GM10248 (cell line): ENCODE measurements at regions not wholly inside any gene's neighbourhood (a gene's known extent, or its start where the extent isn't known, plus 50 kb on each side); places are given as distances from the start of the nearest gene placed in this dataset.
"Not testable (repeated sequence)": the region's sequence is repeated elsewhere in the genome, so short reads cannot be mapped to it uniquely, and the experiment has no call there.

Source experiments
- CTCF ChIA-PET: fragments of 300-600 bp; sonication (Branson Sonifier 250); formaldehyde crosslinking; extraction: SDS; loops from one replicate; lab custom pipeline; 2021; ENCODE audit warnings: antibody characterized with exemption; lab: Yijun Ruan, JAX
- POLR2A ChIA-PET: fragments of 350-650 bp; sonication (Branson Sonifier 250); formaldehyde crosslinking; extraction: SDS; loops from one replicate; lab custom pipeline; 2020; ENCODE audit warnings: antibody characterized with exemption; lab: Yijun Ruan, JAX
- DNase-seq: peaks from one replicate; pipeline ENCODE4 v3.0.0; 2012; ENCODE audit errors: extremely low spot score
- TF ChIP-seq, protein P1 (sequence below): IDR thresholded peaks from 2 replicates; pipeline ENCODE4 v1.5.1; 2012; ENCODE audit warnings: mild to moderate bottlenecking, low read depth; ENCODE audit errors: extremely low read depth, missing control alignments, control extremely low read depth

DNA sequence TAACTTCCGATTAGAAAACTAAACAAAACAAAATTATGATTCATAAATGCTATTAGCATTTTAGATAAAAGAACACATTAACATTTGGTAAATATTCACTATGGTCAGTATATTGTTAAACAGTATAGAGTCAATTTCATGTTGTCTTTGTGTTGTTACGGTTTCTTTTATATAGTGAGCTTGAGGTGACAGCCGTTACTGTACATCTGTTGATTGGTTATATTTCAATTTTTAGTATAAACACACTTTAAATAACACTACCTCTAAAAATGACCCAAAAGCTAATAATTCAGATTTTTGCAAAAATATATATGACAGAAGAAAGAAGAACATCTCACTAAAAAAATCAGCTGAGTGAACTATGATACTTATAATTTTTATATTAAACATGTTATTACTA, 249.0 kb upstream of the LUZP2 start:
- ChIA-PET POLR2A (no interaction called here), CTCF (interaction anchor here (1.6 kb wide), 1 partner anchor 10 kb away, joined by 5 read pairs; no protein-coding TSS in a partner anchor)
- TF ChIP-seq, protein P1, sequence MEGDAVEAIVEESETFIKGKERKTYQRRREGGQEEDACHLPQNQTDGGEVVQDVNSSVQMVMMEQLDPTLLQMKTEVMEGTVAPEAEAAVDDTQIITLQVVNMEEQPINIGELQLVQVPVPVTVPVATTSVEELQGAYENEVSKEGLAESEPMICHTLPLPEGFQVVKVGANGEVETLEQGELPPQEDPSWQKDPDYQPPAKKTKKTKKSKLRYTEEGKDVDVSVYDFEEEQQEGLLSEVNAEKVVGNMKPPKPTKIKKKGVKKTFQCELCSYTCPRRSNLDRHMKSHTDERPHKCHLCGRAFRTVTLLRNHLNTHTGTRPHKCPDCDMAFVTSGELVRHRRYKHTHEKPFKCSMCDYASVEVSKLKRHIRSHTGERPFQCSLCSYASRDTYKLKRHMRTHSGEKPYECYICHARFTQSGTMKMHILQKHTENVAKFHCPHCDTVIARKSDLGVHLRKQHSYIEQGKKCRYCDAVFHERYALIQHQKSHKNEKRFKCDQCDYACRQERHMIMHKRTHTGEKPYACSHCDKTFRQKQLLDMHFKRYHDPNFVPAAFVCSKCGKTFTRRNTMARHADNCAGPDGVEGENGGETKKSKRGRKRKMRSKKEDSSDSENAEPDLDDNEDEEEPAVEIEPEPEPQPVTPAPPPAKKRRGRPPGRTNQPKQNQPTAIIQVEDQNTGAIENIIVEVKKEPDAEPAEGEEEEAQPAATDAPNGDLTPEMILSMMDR = no peak
- DNase-seq = no peak

DNA sequence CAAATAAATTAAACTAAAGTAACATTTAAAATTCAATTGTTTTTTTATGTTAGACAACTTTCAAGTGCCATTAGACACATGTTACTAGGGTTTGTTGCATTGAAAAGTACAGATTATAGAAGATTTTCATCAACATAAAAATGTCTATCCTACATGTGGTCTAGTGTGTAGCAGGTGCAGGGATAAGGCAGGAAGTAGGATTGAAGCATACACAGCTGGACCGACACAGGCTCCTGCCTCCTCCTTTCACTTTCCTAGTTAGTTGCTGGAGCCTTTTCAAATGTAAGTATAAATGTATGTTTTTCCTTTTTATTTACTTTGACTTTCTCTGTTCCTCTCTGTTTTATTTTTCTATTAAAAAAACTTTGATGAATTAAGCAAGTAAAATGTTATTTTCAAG, 246.9 kb upstream of the LUZP2 start:
- CTCF ChIA-PET = no interaction called here
- no peak for DNase-seq
- TF ChIP-seq, protein P1 = no peak
- POLR2A ChIA-PET = no interaction called here

DNA sequence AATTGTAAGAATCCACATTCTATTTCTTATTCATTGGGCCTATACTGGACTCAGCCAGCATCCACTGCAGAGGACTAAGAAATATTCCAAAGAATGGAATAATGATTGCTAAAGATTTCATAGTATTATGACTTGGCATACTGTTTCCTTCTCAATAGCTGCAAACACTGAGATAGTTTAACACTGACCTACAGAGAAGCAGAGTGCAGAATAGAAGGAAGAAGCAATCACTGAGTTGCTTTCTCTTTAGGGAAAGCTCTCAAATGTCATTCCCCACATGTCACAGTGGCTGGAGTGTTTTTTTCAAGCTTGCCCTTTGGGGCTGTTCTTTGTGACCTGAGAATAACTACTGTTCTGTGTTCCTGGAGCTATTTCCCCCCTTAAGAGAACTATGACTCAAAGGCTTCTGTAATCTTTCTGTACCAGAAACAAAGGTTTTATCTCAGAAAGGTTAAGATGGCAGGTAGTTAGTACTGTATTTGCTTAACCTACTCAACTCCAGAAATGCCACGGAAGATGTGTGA, 243.6 kb upstream of the LUZP2 start:
- POLR2A ChIA-PET = no interaction called here
- DNase-seq = no peak
- CTCF ChIA-PET = interaction anchor here (1.0 kb wide), 1 partner anchor 17 kb away, joined by 3 read pairs; no protein-coding TSS in a partner anchor
- TF ChIP-seq, protein P1 = no peak

DNA sequence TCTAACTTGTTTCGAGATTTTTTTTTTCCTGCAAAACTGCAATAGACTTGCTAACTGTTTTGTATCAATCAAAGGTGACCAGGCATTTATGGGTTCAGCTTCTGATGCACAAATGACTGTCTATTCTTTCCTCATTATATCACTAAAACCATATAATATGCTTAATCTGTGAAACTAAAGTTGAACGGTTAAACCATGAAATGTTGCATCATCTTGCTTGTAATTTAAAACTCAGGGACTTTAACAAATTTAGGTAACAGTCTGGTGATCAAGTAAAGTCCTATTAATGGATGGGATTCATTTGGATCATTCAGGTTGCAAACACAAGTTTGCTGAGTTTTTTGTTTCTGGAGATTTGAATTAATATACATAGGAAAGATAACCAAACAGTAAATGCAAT, 232.0 kb upstream of the LUZP2 start:
- TF ChIP-seq, protein P1 = no peak
- DNase-seq = no peak
- CTCF ChIA-PET = interaction anchor here (1.8 kb wide), 1 partner anchor 10 kb away, joined by 3 read pairs; no protein-coding TSS in a partner anchor
- POLR2A ChIA-PET = no interaction called here

DNA sequence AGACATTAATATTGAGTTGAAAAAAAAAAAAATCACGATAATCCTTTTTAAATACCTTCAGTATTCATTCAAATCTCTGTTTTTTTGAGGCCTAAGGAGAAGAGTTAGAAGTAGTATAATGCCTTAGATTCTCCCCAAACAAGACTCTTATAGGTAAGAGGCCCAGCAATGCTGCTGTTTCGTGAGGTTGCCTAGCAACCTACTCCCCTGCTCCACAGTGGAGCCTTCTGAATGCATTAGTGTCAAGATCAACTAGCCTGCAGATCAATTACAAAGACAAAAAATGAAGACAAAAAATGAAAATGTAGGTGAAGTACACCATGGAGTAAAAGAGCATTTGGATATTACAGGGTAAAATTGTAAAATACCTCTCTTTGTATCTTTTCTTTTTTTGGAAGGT, 229.8 kb upstream of the LUZP2 start:
- POLR2A ChIA-PET = no interaction called here
- CTCF ChIA-PET = no interaction called here
- TF ChIP-seq, protein P1 = no peak
- DNase-seq = no peak

DNA sequence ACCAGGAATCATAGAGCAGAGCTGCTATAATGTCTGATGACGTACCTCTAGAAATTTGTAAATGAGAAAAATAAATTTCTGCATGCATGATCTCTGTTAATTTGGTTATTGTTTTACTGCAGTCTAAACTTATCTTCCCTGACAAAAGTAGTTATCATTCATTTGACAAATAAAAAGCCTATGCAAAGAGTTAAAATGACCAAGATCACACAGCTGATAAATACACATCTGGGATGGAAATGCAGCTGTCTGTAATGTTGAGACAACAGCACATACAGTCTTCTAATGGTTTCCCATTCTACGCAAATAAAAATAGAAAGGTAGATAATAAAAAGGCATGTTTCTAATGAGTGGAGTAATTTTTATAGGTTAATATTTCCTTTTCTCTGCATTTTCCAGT, 225.1 kb upstream of the LUZP2 start:
- POLR2A ChIA-PET = no interaction called here
- no peak for DNase-seq

DNA sequence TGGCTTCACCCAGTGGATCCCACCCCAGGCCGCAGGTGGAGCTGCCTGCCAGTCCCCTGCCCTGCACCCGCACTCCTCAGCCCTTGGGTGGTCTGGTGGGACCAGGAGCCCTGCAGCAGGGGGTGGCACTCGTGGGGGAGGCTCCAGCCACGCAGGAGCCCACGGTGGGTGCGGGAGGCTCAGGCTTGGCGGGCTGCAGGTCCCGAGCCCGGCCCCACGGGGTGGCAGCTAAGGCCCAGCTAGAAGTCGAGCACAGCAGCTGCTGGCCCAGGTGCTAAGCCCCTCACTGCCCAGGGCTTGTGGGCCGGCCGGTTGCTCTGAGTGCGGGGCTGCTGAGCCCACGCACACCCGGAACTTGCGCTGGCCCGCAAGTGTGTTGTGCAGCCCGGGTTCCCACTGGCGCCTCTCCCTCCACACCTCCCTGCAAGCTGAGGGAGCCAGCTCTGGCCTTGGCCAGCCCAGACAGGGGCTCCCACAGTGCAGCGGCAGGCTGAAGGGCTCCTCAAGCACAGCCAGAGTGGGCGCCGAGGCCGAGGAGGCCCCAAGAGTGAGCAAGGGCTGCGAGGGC, 222.6 kb upstream of the LUZP2 start:
- DNase-seq, POLR2A ChIA-PET: not testable (repeated sequence)
- CTCF ChIA-PET = interaction anchor here (0.9 to 2.2 kb wide), 2 partner anchors 9 to 14 kb away, joined by 3 to 6 read pairs; no protein-coding TSS in a partner anchor

More for the DNA sequence above, 225.1 kb upstream of the LUZP2 start:
- CTCF ChIA-PET = interaction anchor here (2.2 kb wide), 1 partner anchor 11 kb away, joined by 6 read pairs; no protein-coding TSS in a partner anchor
- TF ChIP-seq, protein P1 = no peak
